HL-60 (cell line): ENCODE measurements at regions not wholly inside any gene's neighbourhood (a gene's known extent, or its start where the extent isn't known, plus 50 kb on each side); places are given as distances from the start of the nearest gene placed in this dataset.

Source experiments
- GABPA ChIP-seq: IDR thresholded peaks from 2 replicates; pipeline ENCODE4 v1.6.1; 2012; ENCODE audit warnings: low read depth
- TF ChIP-seq, protein P1 (sequence below): IDR thresholded peaks from one replicate; pipeline ENCODE4 v1.5.1; 2011; ENCODE audit warnings: low read length, control low read depth, inconsistent platforms; ENCODE audit not compliant: insufficient read depth

DNA sequence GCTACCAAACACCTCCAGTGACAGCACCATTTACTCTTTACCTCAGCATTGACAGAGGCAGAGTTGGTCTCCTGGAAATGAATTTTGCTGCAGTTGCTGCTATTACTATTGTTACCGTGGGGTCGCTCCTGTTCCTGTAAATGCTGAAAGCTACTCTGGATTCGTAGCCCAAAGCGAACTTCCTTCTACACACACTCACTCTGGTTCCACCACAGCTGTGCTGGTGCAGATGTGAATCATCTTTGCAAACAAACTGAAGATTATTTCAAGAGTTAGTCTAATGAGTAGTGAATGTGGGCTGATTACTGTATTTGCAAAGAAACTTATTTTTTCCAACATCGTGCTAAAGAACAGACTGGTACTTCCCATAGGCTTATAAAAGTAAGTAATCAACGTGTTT, 304.0 kb downstream of the LPIN1 start:
- TF ChIP-seq, protein P1, sequence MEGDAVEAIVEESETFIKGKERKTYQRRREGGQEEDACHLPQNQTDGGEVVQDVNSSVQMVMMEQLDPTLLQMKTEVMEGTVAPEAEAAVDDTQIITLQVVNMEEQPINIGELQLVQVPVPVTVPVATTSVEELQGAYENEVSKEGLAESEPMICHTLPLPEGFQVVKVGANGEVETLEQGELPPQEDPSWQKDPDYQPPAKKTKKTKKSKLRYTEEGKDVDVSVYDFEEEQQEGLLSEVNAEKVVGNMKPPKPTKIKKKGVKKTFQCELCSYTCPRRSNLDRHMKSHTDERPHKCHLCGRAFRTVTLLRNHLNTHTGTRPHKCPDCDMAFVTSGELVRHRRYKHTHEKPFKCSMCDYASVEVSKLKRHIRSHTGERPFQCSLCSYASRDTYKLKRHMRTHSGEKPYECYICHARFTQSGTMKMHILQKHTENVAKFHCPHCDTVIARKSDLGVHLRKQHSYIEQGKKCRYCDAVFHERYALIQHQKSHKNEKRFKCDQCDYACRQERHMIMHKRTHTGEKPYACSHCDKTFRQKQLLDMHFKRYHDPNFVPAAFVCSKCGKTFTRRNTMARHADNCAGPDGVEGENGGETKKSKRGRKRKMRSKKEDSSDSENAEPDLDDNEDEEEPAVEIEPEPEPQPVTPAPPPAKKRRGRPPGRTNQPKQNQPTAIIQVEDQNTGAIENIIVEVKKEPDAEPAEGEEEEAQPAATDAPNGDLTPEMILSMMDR, result no peak
- no peak for TF ChIP-seq GABPA
